HG03354 (cell line): ENCODE measurements at regions not wholly inside any gene's neighbourhood (a gene's known extent, or its start where the extent isn't known, plus 50 kb on each side); places are given as distances from the start of the nearest gene placed in this dataset.
"Not testable (repeated sequence)": the region's sequence is repeated elsewhere in the genome, so short reads cannot be mapped to it uniquely, and the experiment has no call there.

Experiments
- ATAC-seq: cut with Tn5 transposase; IDR thresholded peaks from one replicate; pipeline ENCODE4 v1.9.1; 2021; ENCODE audit warnings: mild to moderate bottlenecking; ENCODE audit not compliant: unreplicated experiment, poor library complexity, severe bottlenecking

GRCh38 chr12:131192951-131193350 is 239.2 kb downstream of the ADGRD1 start:
- ATAC-seq = no peak

GRCh38 chr12:131194166-131194565 is 240.5 kb downstream of the ADGRD1 start:
- no peak for ATAC-seq

- no peak for ATAC-seq
These were observed 242.1 kb downstream of the ADGRD1 start for GRCh38 chr12:131195796-131196195.

GRCh38 chr12:131196220-131196619 is 242.5 kb downstream of the ADGRD1 start:
- ATAC-seq = no peak

- no peak for ATAC-seq
These were observed 243.8 kb downstream of the ADGRD1 start for GRCh38 chr12:131197490-131197889.

GRCh38 chr12:131199221-131199620 is 245.5 kb downstream of the ADGRD1 start:
- no peak for ATAC-seq

- ATAC-seq = not testable (repeated sequence)
These were observed 248.2 kb downstream of the ADGRD1 start for GRCh38 chr12:131201912-131202311.

GRCh38 chr12:131202592-131203378 is 249.1 kb downstream of the ADGRD1 start:
- no peak for ATAC-seq

- ATAC-seq = no peak
These were observed 250.1 kb downstream of the ADGRD1 start for GRCh38 chr12:131203666-131204415.

- ATAC-seq = no peak
These were observed 250.9 kb downstream of the ADGRD1 start for GRCh38 chr12:131204416-131205274.

GRCh38 chr12:131205275-131205933 is 251.7 kb downstream of the ADGRD1 start:
- not testable (repeated sequence) for ATAC-seq

- not testable (repeated sequence) for ATAC-seq
These were observed 253.1 kb downstream of the ADGRD1 start for GRCh38 chr12:131206630-131207299.

GRCh38 chr12:131207300-131207660 is 253.6 kb downstream of the ADGRD1 start:
- not testable (repeated sequence) for ATAC-seq

GRCh38 chr12:131207841-131208240 is 254.1 kb downstream of the ADGRD1 start:
- not testable (repeated sequence) for ATAC-seq

- ATAC-seq = no peak
These were observed 254.7 kb downstream of the ADGRD1 start for GRCh38 chr12:131208425-131208824.

- no peak for ATAC-seq
These were observed 255.7 kb downstream of the ADGRD1 start for GRCh38 chr12:131209082-131210070.

GRCh38 chr12:131210506-131211339 is 257.0 kb downstream of the ADGRD1 start:
- ATAC-seq = no peak
